ENCODE measurements at regions not wholly inside any gene's neighbourhood (a gene's known extent, or its start where the extent isn't known, plus 50 kb on each side); places are given as distances from the start of the nearest gene placed in this dataset. TPM values are rescaled to one million over a fixed set of nuclear protein-coding genes. Genes with fewer than 3 reads are reported as not detected.

DNA sequence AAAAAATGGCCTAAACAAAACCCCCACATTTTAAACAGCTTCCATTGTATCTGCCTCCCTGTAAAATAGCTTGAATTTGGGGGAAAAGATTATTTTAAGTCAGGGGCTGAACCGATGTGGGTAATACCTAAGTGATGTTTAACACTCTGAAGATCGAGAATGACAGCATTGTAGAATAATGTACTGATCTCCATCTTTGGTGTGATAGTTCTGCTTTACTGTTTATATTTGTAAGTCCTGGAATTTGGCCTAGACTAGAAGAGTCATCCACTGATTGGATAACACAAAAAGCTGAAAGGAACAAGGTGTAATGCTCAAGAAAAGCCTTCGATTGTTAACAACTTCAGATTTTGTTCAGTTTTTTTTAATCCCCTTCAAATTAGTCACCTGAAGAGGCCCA is 53.8 kb upstream of the CCDC68 start:
- H3K9me3 ChIP-seq (ENCODE audit: control insufficient read depth in 4 of 4, insufficient read depth in 3 of 4, low read length in 3 of 4) = no peaks in the 10 kb centered on the region
- H3K27me3 ChIP-seq (ENCODE audit: control insufficient read depth in 3 of 3, insufficient read depth in 3 of 3, low read length in 2 of 3) = no peaks in the 10 kb centered on the region
- H3K4me1 ChIP-seq (ENCODE audit: control insufficient read depth in 5 of 5, insufficient read depth in 5 of 5, low read length in 5 of 5) = peaks cover 0 to under 1% (median 0%) of the 10 kb centered on the region in 5 donors
- no peak overlapping the region for H3K4me3 ChIP-seq
- H3K27ac ChIP-seq (ENCODE audit: low read depth in 1 of 2, low read length in 1 of 2) = no peak overlapping the region
- no peak for ATAC-seq (ENCODE audit: insufficient read depth, low FRiP score)
- H3K9ac ChIP-seq (ENCODE audit: insufficient read depth in 1 of 2, low read length in 2 of 2) = no peak overlapping the region
- TF ChIP-seq CTCF (IDR thresholded peaks at IDR 0.05; ENCODE audit: control extremely low read depth, extremely low read depth) = no peak
- DNase-seq = no peak
- no peaks in the 10 kb centered on the region for H3K36me3 ChIP-seq (ENCODE audit: control insufficient read depth in 4 of 4, insufficient read depth in 4 of 4, low read length in 4 of 4)
- WGBS, 2 donors = 74 to 89% methylated on average over 3 of the region's 3 CpGs

- no peak for ATAC-seq (ENCODE audit: insufficient read depth, low FRiP score)
- no peaks in the 10 kb centered on the region for H3K36me3 ChIP-seq (ENCODE audit: control insufficient read depth in 4 of 4, insufficient read depth in 4 of 4, low read length in 4 of 4)
- H3K4me3 ChIP-seq = no peak overlapping the region
- 70 to 81% methylated on average over 7 of the region's 7 CpGs for WGBS, 2 donors
- no peak overlapping the region for H3K9ac ChIP-seq (ENCODE audit: insufficient read depth in 1 of 2, low read length in 2 of 2)
- TF ChIP-seq CTCF (IDR thresholded peaks at IDR 0.05; ENCODE audit: control extremely low read depth, extremely low read depth) = no peak
- no peaks in the 10 kb centered on the region for H3K27me3 ChIP-seq (ENCODE audit: control insufficient read depth in 3 of 3, insufficient read depth in 3 of 3, low read length in 2 of 3)
- H3K9me3 ChIP-seq (ENCODE audit: control insufficient read depth in 4 of 4, insufficient read depth in 3 of 4, low read length in 3 of 4) = no peaks in the 10 kb centered on the region
- H3K4me1 ChIP-seq (ENCODE audit: control insufficient read depth in 5 of 5, insufficient read depth in 5 of 5, low read length in 5 of 5) = peaks cover 0 to 4% (median 0%) of the 10 kb centered on the region in 5 donors
- no peak for DNase-seq
- H3K27ac ChIP-seq (ENCODE audit: low read depth in 1 of 2, low read length in 1 of 2) = no peak overlapping the region
Observed at GRCh38 chr18:55012008-55012407, 52.7 kb upstream of the CCDC68 start.

Small RNAs in the stretch of these regions (small RNA-seq; reads per million reads assigned to genes)
- gene RNA5SP459 (ENCODE audit: low replicate concordance) = not detected

All from lung (tissue), 12 donors.